Right lobe of liver (tissue), 6 donors: ENCODE measurements at regions not wholly inside any gene's neighbourhood (a gene's known extent, or its start where the extent isn't known, plus 50 kb on each side); places are given as distances from the start of the nearest gene placed in this dataset.

ENCODE experiments used
- ATAC-seq, 4 donors: fragments of 200-7000 bp; cut with Tn5 transposase; one replicate each; pipeline ENCODE4 v1.9.1; 2020; ENCODE audit warnings: mild to moderate bottlenecking in 4 of 4, moderate library complexity in 4 of 4
- DNase-seq, 3 donors: peaks; one replicate each; pipeline ENCODE4 v3.0.0-alpha.2; 2020
- H3K27ac ChIP-seq, 3 donors: fragments of 200-600 bp; one replicate each; pipeline ENCODE4 v1.8.0; 2022
- H3K27me3 ChIP-seq, 2 donors: fragments of 200-600 bp; one replicate each; pipeline ENCODE4 v1.8.0; 2022
- H3K36me3 ChIP-seq, 4 donors: fragments of 200-600 bp; sonication (generic) in 1 of 4; one replicate each; pipeline versions ENCODE4 v1.5.1 to v1.8.0; 2017 to 2022; ENCODE audit warnings: control low read depth in 1 of 4
- H3K4me1 ChIP-seq, 4 donors: fragments of 200-600 bp; sonication (generic) in 1 of 4; one replicate each; pipeline versions ENCODE4 v1.5.1 to v1.8.0; 2017 to 2022; ENCODE audit warnings: control low read depth in 1 of 4
- H3K4me3 ChIP-seq, 3 donors: fragments of 200-600 bp; one replicate each; pipeline ENCODE4 v1.8.0; 2022
- H3K9me3 ChIP-seq, 4 donors: fragments of 200-600 bp; sonication (generic) in 1 of 4; one replicate each; pipeline versions ENCODE4 v1.5.1 to v1.8.0; 2017 to 2022; ENCODE audit warnings: control low read depth in 1 of 4
- POLR2A ChIP-seq: fragments of 450-650 bp; IDR thresholded peaks from one replicate; pipeline ENCODE4 v1.6.1; 2017; ENCODE audit warnings: antibody characterized with exemption, mild to moderate bottlenecking
- WGBS: methylation state at CpG from one replicate; pipeline ENCODE4 v1.1.6; 2018; ENCODE audit warnings: low coverage, low lambda C conversion rate; ENCODE audit not compliant: insufficient coverage; ENCODE audit errors: missing lambda C conversion rate; 5-methylcytosine and 5-hydroxymethylcytosine counted together
- intact Hi-C, 2 donors: fragments of 100-400 bp; cut with DNase I; formaldehyde crosslinking; loops; one replicate each; pipeline versions ENCODE4 v1.11.2 to v1.14.1; 2022
- TF ChIP-seq, protein P1 (sequence below), 4 donors: fragments of 200-600 bp in 3 of 4; fragments of 450-650 bp in 1 of 4; IDR thresholded peaks; one replicate each; pipeline versions ENCODE4 v1.5.1 to v1.8.0; 2016 to 2022; ENCODE audit warnings: antibody characterized with exemption in 4 of 4, mild to moderate bottlenecking in 2 of 4
- donor health status: DM: no; HTN: yes; CAD: no.
- donor health status: DM: no; HTN: no; CAD: no.
- donor health status: DM: no; HTN: no; CAD: no.
- donor health status: DM: no; HTN: yes; CAD: no.
- donor health status: DM: no; HTN: yes; CAD: no.

DNA sequence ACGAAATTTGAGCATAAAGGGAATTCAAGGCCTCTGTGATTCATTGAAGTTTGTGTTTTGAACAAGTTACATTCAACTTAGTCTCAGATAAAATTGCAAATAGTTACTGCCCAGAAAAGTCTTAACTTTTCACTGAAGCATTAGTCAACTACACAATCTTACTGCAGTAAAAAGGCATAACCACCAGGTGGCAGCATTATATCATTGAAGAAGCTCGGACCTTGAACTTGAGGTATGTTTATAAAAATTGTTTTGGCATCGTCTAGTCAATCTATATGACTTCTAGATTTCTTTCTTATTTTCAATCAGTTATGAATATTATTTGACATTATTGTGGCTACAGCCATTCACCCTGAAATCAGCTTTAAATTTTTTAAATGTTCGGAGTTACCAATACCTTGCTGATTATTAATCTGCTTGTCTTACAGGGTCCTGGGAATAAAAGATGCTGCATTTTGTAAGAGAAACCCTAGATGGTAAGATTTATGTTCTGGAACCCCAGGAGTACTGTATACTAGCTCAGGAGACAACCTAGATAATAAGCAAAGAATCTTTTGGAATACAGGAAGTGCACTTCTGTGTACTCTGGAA, 83.9 kb upstream of the GRAMD2B start:
- Histone ChIP-seq H3K9me3 (no peaks in the 10 kb centered on the region), H3K27me3 (no peaks in the 10 kb centered on the region), H3K36me3 (no peaks in the 10 kb centered on the region), H3K27ac (no peak overlapping the region), H3K4me3 (no peak overlapping the region), H3K4me1 (peaks cover 0 to 4% (median 0%) of the 10 kb centered on the region in 4 donors)
- TF ChIP-seq, protein P1, sequence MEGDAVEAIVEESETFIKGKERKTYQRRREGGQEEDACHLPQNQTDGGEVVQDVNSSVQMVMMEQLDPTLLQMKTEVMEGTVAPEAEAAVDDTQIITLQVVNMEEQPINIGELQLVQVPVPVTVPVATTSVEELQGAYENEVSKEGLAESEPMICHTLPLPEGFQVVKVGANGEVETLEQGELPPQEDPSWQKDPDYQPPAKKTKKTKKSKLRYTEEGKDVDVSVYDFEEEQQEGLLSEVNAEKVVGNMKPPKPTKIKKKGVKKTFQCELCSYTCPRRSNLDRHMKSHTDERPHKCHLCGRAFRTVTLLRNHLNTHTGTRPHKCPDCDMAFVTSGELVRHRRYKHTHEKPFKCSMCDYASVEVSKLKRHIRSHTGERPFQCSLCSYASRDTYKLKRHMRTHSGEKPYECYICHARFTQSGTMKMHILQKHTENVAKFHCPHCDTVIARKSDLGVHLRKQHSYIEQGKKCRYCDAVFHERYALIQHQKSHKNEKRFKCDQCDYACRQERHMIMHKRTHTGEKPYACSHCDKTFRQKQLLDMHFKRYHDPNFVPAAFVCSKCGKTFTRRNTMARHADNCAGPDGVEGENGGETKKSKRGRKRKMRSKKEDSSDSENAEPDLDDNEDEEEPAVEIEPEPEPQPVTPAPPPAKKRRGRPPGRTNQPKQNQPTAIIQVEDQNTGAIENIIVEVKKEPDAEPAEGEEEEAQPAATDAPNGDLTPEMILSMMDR (IDR thresholded peaks at IDR 0.05): peak; percentile 86 to 93 (median 88)
- TF ChIP-seq POLR2A: no peak
- 20% methylated on average over 4 of the region's 4 CpGs for WGBS
- ATAC-seq: peak; percentile 56 to 75 (median 66)
- no peak for DNase-seq
- intact Hi-C loops: no loop called here

DNA sequence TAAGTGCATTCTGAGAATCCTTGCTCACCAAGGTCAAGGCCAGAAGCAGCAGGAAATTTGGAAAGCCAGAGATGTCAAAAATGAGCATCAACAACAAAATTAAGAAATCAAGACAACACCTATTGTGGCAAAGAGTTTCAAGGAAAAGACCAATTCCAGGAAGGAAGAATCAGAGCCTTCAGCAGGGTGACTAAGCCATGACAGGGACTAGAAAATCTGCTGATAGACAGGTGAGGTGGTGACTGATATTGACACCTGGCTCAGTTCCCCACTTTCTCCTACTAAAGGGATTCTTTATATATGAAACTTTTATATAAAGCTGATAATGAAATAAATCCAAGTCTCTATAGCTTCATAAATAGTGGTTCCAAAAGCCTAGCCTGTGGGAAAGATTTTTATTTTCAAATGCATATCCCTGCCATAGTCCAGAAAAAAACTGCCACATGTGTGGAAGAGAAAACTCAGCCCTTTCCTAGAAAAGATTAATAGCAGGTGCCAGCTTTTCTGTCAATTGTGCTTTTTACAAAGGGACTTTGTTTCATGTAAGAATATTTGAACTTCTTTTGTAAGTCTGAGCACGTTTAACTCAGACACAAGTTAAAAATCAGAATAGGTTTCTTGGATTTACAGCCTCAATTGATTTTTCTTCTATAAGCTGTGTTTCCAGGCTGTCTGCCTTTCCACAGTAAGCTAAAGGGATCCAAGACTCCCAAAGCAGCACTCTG, 81.1 kb upstream of the GRAMD2B start:
- no peaks in the 10 kb centered on the region for H3K9me3 ChIP-seq
- no peaks in the 10 kb centered on the region for H3K27me3 ChIP-seq
- no peak overlapping the region for H3K4me3 ChIP-seq
- intact Hi-C loops: loop anchor here in 1 of 2 donors (10.0 kb wide), 1 partner anchor 193 kb away; no protein-coding TSS in a partner anchor
- H3K27ac ChIP-seq: no peak overlapping the region
- TF ChIP-seq, protein P1 (IDR thresholded peaks at IDR 0.05): no peak
- TF ChIP-seq POLR2A: no peak
- 27% methylated on average over 1 of the region's 1 CpG for WGBS
- H3K4me1 ChIP-seq: no peaks in the 10 kb centered on the region
- no peak for ATAC-seq
- H3K36me3 ChIP-seq: no peaks in the 10 kb centered on the region
- DNase-seq: no peak

DNA sequence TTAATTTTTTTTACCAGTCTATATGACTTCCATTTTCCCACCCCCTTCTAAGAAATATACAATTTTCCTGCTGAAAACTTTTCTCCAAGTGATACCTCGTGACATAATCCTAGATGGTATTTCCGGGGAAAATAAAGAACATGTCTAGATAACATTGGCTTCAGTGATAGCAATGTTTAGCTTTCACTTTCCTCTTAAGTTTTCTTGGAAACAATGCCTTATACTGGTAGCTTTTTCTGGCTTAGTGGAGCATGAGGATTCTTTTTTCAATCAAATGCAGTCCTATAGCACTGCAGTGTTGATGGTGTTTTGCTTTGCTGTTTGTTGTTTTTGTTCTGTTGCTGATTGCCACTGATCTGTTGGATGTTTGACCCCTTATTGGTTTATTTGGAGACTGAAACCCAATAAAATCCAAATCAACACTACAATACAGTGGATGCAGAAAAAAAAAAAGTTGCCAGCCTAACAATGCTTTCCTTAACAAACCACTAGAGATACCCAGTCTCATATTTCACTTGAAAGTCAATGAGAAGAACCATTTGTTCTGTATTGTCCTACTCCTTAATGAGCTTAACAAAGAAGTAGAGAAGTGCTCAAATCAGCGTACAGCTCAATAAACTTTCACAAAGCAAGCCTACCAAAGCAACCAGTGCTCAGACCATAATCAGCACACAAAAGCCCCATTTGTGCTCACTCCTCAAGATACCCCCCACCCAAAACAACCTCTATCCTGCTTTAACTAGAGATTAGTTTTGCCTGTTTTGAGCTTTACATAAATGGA, 74.2 kb upstream of the GRAMD2B start:
- H3K27ac ChIP-seq: no peak overlapping the region
- no peaks in the 10 kb centered on the region for H3K9me3 ChIP-seq

GRCh38 chr5:126351153-126351552, 72.1 kb upstream of the GRAMD2B start:
- peaks cover 0 to 15% (median 3%) of the 10 kb centered on the region in 4 donors for H3K4me1 ChIP-seq
- WGBS: 75% methylated on average over 1 of the region's 1 CpG
- TF ChIP-seq, protein P1 (IDR thresholded peaks at IDR 0.05): no peak
- no peak for TF ChIP-seq POLR2A
- no peaks in the 10 kb centered on the region for H3K36me3 ChIP-seq
- ATAC-seq (no peak), DNase-seq (no peak)
- H3K9me3 ChIP-seq: no peaks in the 10 kb centered on the region
- H3K4me3 ChIP-seq: no peak overlapping the region
- intact Hi-C loops: no loop called here
- H3K27ac ChIP-seq: no peak overlapping the region
- no peaks in the 10 kb centered on the region for H3K27me3 ChIP-seq

More for the DNA sequence above, 74.2 kb upstream of the GRAMD2B start:
- no peaks in the 10 kb centered on the region for H3K27me3 ChIP-seq
- no peaks in the 10 kb centered on the region for H3K36me3 ChIP-seq
- 50% methylated on average over 3 of the region's 3 CpGs for WGBS
- intact Hi-C loops: loop anchor here in 1 of 2 donors (10.0 kb wide), 1 partner anchor 186 kb away; no protein-coding TSS in a partner anchor
- H3K4me3 ChIP-seq: no peak overlapping the region
- DNase-seq: no peak
- H3K4me1 ChIP-seq: peaks cover 0 to under 1% (median 0%) of the 10 kb centered on the region in 4 donors
- no peak for ATAC-seq
- TF ChIP-seq POLR2A: no peak
- TF ChIP-seq, protein P1 (IDR thresholded peaks at IDR 0.05): no peak
